ENCODE measurements at regions not wholly inside any gene's neighbourhood (a gene's known extent, or its start where the extent isn't known, plus 50 kb on each side); places are given as distances from the start of the nearest gene placed in this dataset.
"Not testable (repeated sequence)": the region's sequence is repeated elsewhere in the genome, so short reads cannot be mapped to it uniquely, and the experiment has no call there.

GRCh38 chr13:22929381-22930126, 251.2 kb upstream of the SGCG start:
- no peak for DNase-seq

GRCh38 chr13:22931576-22931975, 249.2 kb upstream of the SGCG start:
- peak in 17 of 56 donors; percentile 13 to 81 (median 40) for DNase-seq

- not testable (repeated sequence) for DNase-seq
Observed at GRCh38 chr13:22932632-22933412, 248.0 kb upstream of the SGCG start.

DNA sequence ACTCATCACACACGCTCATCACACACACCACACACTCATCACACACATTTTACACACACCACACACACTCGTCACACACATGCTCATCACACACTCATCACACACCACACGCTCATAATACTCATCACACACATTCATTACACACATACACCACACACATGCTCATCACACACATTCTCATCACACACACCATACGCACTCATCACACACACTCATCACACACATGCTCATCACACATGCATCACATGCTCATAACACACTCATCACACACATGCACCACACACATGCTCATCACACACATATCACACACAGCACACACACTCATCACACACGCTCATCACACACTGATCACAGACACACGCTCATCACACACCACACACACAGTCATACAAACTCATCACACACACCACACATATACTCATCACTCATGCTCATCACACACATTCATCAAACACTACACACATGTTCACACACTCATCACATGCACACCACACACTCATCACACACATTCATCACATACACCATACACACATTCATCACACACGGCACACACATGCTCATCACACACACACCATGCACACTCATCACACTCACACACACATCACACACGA, 247.1 kb upstream of the SGCG start:
- DNase-seq: no peak

GRCh38 chr13:22934744-22935523, 245.8 kb upstream of the SGCG start:
- no peak for DNase-seq

GRCh38 chr13:22936228-22936627, 244.6 kb upstream of the SGCG start:
- DNase-seq: no peak

- no peak for DNase-seq
Observed at GRCh38 chr13:22937241-22937640, 243.5 kb upstream of the SGCG start.

DNA sequence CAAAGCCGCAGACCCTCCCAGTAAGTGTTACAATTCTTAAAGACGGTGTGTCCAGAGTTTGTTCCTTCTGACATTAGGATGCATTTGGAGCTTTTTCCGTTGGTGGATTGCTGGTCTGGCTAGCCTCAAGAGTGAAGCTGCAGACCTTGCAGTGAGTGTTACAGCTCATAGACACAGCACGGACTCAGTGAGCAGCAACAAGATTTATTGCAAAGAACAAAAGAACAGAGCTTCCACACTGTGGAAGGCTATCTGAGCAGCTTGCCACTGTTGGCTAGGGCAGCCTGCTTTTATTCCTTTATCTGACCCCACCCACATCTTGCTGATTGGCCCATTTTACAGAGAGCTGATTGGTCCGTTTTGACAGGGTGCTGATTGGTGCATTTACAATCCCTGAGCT, 242.8 kb upstream of the SGCG start:
- no peak for DNase-seq

DNA sequence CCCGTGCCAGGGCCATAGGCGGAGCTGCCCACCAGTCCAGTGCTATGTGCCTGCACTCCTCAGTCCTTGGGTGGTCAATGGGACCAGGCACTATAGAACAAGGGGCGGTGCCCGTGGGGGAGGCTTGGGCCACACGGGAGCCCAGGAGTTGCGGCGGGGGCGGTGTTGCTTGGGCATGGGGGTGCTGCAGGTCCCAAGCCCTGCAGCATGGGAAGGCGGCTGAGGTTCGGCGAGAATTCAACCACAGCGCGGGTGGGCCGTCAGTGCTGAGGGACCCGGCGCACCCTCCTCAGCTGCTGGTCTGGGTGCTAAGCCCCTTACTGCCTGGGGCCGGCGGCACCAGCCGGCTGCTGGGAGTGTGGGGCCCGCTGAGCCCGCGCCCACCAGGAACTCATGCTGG, 242.2 kb upstream of the SGCG start:
- DNase-seq: no peak

- DNase-seq: no peak
Observed at GRCh38 chr13:22939157-22939556, 241.6 kb upstream of the SGCG start.

DNA sequence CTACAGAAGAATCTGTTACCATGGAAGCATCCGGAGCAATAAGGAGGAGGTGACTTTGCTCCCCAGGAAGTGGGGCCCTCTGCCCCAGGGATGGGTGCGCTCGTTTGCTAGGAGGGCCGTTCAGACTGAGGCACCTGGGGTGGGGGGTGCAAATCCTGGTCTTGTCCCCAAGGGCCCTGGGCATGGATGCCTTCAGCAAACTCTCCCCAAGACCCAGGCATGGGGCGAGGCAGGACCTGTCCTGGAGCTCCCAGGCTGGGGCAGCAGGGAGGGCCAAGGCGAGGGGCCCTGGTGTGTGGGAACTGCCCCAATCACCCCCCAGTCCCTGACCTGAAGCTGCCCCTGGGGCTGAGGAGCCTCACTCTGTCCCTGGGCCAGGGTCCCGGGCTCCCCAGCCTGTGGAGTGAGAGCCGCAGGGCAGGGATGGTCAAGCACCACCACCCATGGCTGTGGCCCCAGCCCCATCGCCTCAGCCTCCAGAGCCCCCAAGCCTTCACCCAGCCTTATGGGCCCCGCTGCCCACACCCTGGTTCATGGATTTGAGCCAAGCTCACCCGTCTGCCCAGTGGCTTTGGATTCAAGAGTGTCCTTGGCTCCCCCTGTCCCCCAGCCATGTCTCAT, 240.6 kb upstream of the SGCG start:
- no peak for DNase-seq

DNA sequence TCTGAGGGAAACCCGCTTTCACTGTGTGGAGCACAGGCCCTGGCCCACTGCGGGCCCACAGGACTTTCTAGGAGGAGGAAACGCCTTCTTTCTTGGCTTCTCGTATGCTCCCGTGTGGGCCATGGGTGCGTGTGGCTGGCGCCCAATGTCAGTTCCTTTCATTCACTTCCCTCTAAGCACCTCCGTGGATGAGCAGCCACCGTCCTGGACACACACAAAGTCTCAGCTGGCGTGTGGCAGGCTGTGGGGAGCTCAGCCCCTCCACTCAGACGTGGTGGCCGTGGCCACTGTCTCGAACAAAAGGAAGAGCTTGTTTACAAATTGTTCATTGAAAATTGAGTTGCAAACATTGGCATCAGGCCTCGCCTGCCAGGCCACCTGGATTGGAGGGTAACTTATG, 240.0 kb upstream of the SGCG start:
- no peak for DNase-seq

DNA sequence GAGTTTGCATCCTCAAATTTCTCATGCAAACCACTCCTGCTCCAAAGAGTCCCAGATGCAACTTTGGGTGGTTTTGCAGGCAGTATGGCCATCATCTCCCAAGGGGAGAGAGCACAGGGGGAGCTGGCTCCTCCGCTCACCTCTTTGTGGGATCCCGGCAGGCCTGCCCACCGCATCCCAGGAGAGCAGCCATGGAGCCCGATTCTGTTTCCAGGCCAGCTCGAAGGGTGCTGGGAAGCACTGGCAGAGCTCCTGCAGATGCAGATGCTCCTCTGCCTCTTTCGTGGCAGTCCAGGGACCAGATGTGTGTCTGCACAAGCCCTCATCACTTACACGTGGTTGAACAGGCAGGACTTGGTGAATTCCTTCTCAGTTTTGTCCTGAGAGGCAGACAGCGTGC, 239.3 kb upstream of the SGCG start:
- DNase-seq: not testable (repeated sequence)

GRCh38 chr13:22942831-22943230, 237.9 kb upstream of the SGCG start:
- not testable (repeated sequence) for DNase-seq

- DNase-seq: no peak
Observed at GRCh38 chr13:22944378-22944777, 236.4 kb upstream of the SGCG start.

DNA sequence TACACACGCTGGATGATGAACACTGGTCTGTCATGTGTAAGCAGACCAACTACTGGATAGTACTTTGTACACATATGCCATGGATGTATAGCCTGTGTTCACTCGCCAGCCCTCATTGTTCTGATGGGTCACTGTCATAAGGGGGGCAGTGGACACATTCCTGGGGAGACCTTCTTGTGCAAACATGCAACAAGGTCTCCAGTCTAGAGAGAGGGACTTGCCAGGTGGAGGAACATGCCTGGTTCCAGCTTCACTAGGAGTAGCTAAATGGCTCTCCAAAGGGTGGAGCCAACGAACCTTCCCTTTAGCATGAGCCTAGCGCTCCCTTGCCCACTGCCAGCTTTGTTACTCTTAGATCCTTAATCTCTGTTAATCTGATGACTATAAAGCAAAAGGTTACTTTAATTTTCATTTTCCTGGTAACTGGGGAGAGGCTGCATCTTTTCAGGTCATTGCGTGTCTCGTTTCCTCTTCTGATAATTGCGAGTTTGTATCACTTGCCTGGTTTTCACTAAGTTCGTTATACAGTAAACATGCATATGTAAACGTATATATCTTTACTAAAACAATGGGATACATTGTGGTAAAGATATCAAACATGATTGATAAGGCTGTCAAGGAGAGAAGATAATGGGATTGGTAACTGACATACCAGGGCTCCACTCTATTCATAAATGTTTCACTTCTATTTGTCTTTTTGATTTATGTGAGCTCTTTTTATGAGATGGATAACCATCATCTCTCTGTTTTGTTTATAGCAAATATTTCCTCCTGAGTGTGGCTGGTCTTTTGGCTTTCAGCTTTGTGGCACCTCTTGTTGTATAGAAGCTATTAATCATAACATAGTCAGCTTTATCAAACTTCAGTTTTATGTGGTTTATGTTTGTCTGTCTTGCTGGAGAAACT, 235.2 kb upstream of the SGCG start:
- no peak for DNase-seq

DNA sequence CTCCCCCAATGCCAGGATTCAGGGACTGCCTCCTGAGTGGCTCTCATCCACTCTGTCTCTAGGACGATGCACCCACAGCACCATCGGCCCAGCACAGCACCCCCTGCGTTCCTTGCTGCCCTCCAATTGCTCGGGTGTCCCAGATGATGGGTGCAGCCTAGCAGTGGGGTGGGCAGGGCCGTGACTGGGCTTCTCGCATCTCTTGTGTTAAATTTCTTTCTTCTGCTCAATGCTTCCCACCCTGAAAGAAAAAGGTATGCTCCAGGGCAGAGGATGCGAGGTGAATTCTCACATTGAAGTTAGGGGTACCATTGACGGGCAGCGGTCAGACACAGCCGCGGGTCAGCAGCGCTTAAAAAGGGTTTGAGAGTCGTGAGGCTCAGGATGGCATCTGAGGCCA, 232.4 kb upstream of the SGCG start:
- no peak for DNase-seq

DNA sequence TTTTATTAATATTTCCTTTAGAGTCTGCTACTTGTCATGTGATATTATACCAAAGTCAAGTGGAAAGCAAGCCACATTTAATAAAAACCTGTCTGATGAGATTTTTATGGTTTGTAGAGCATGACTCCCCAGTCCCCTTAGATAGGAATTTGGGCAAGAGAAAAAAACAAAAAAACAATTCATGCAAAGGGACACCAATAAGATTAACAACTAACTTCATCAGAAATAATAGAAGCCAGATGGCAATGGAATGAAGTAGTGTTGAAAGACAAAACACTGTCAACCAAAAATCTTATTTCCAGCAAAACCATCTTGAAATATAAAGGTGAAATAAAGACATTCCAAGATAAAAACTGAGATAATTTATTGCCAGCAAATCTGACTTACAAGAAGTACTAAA, 228.8 kb upstream of the SGCG start:
- not testable (repeated sequence) for DNase-seq

DNA sequence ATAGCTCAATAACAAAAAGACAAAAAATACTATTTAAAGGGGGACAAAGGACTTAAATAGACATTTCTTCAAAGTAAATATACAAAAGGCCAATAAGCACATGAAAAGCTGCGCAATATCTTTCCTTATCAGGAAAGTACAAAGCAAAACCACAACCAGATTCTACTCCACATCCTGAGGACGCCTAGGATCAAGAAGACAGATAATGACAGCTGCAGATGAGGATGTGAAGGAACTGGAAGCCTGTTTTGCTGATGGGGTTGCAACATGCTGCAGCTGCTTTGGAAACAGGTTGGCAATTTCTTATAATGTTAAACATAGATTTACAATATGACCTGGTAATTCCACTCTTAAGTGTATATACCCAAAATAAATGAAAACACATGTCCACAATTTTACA, 225.6 kb upstream of the SGCG start:
- not testable (repeated sequence) for DNase-seq

All from nucleus accumbens (tissue), 56 donors.